SJCRH30 (cell line): ENCODE measurements at regions not wholly inside any gene's neighbourhood (a gene's known extent, or its start where the extent isn't known, plus 50 kb on each side); places are given as distances from the start of the nearest gene placed in this dataset.

Source experiments
- DNase-seq, 2 experiments: peaks; one replicate each; pipeline ENCODE4 v3.0.0-alpha.2; 2015 to 2020
- H3K27ac ChIP-seq: fragments of 250-450 bp; sonication (Bioruptor Pico); 2 replicates; pipeline ENCODE4 v1.5.1; 2020; ENCODE audit warnings: mild to moderate bottlenecking, moderate library complexity
- H3K27me3 ChIP-seq: fragments of 250-450 bp; sonication (Bioruptor Pico); 2 replicates; pipeline ENCODE4 v1.5.1; 2020; ENCODE audit warnings: mild to moderate bottlenecking, moderate library complexity
- H3K36me3 ChIP-seq: fragments of 250-450 bp; sonication (Bioruptor Pico); 2 replicates; pipeline ENCODE4 v1.5.1; 2020; ENCODE audit warnings: mild to moderate bottlenecking, moderate library complexity
- H3K4me1 ChIP-seq: fragments of 250-450 bp; sonication (Bioruptor Pico); 2 replicates; pipeline ENCODE4 v1.5.1; 2020; ENCODE audit warnings: mild to moderate bottlenecking, moderate library complexity
- H3K4me3 ChIP-seq: fragments of 250-450 bp; sonication (Bioruptor Pico); 2 replicates; pipeline ENCODE4 v1.5.1; 2020; ENCODE audit warnings: mild to moderate bottlenecking, moderate library complexity
- H3K9me3 ChIP-seq: fragments of 250-450 bp; sonication (Bioruptor Pico); replicated peaks from 2 replicates; pipeline ENCODE4 v1.5.1; 2020; ENCODE audit warnings: mild to moderate bottlenecking, moderate library complexity

- DNase-seq = no peak
- no peak overlapping the region for H3K27ac ChIP-seq
Observed at GRCh38 chr18:37657493-37657892, 91.9 kb upstream of the CELF4 start.

GRCh38 chr18:37654731-37655369 lies 89.3 kb upstream of the CELF4 start:
- H3K27me3 ChIP-seq = no peaks in the 10 kb centered on the region
- H3K9me3 ChIP-seq = no peaks in the 10 kb centered on the region
- H3K4me1 ChIP-seq = no peaks in the 10 kb centered on the region
- DNase-seq = no peak
- H3K36me3 ChIP-seq = no peaks in the 10 kb centered on the region
- no peak overlapping the region for H3K4me3 ChIP-seq
- H3K27ac ChIP-seq = no peak overlapping the region

More at GRCh38 chr18:37657493-37657892, 91.9 kb upstream of the CELF4 start:
- Histone ChIP-seq H3K36me3 (no peaks in the 10 kb centered on the region), H3K9me3 (no peaks in the 10 kb centered on the region), H3K4me1 (no peaks in the 10 kb centered on the region), H3K4me3 (no peak overlapping the region), H3K27me3 (no peaks in the 10 kb centered on the region)

- Histone ChIP-seq H3K4me1 (no peaks in the 10 kb centered on the region), H3K27ac (no peak overlapping the region), H3K9me3 (no peaks in the 10 kb centered on the region), H3K4me3 (no peak overlapping the region), H3K27me3 (no peaks in the 10 kb centered on the region), H3K36me3 (no peaks in the 10 kb centered on the region)
- no peak for DNase-seq
Observed at GRCh38 chr18:37654034-37654433, 88.4 kb upstream of the CELF4 start.

- Histone ChIP-seq H3K9me3 (no peaks in the 10 kb centered on the region), H3K27ac (no peak overlapping the region), H3K4me3 (no peak overlapping the region), H3K27me3 (no peaks in the 10 kb centered on the region), H3K4me1 (no peaks in the 10 kb centered on the region), H3K36me3 (no peaks in the 10 kb centered on the region)
- DNase-seq = no peak
Observed at GRCh38 chr18:37653618-37654017, 88.0 kb upstream of the CELF4 start.

- no peaks in the 10 kb centered on the region for H3K36me3 ChIP-seq
- H3K4me3 ChIP-seq = no peak overlapping the region
- DNase-seq = no peak
- H3K4me1 ChIP-seq = no peaks in the 10 kb centered on the region
- H3K27me3 ChIP-seq = no peaks in the 10 kb centered on the region
- no peak overlapping the region for H3K27ac ChIP-seq
- H3K9me3 ChIP-seq = no peaks in the 10 kb centered on the region
Observed at GRCh38 chr18:37649930-37650329, 84.3 kb upstream of the CELF4 start.

- no peaks in the 10 kb centered on the region for H3K9me3 ChIP-seq
- no peaks in the 10 kb centered on the region for H3K4me1 ChIP-seq
- no peak for DNase-seq
- H3K27me3 ChIP-seq = no peaks in the 10 kb centered on the region
- no peak overlapping the region for H3K4me3 ChIP-seq
- no peak overlapping the region for H3K27ac ChIP-seq
- no peaks in the 10 kb centered on the region for H3K36me3 ChIP-seq
Observed at GRCh38 chr18:37649416-37649815, 83.8 kb upstream of the CELF4 start.

- H3K27ac ChIP-seq = no peak overlapping the region
- H3K4me1 ChIP-seq = no peaks in the 10 kb centered on the region
- no peaks in the 10 kb centered on the region for H3K36me3 ChIP-seq
- no peak overlapping the region for H3K4me3 ChIP-seq
- no peak for DNase-seq
- H3K9me3 ChIP-seq = no peaks in the 10 kb centered on the region
- no peaks in the 10 kb centered on the region for H3K27me3 ChIP-seq
Observed at GRCh38 chr18:37641573-37641972, 76.0 kb upstream of the CELF4 start.

- Histone ChIP-seq H3K27ac (no peak overlapping the region), H3K27me3 (no peaks in the 10 kb centered on the region), H3K36me3 (no peaks in the 10 kb centered on the region), H3K9me3 (no peaks in the 10 kb centered on the region), H3K4me3 (no peak overlapping the region), H3K4me1 (no peaks in the 10 kb centered on the region)
- DNase-seq = no peak
Observed at GRCh38 chr18:37640504-37640903, 74.9 kb upstream of the CELF4 start.

- H3K27me3 ChIP-seq = no peaks in the 10 kb centered on the region
- DNase-seq = no peak
- H3K4me3 ChIP-seq = no peak overlapping the region
- H3K27ac ChIP-seq = no peak overlapping the region
- H3K36me3 ChIP-seq = no peaks in the 10 kb centered on the region
- H3K4me1 ChIP-seq = no peaks in the 10 kb centered on the region
- H3K9me3 ChIP-seq = no peaks in the 10 kb centered on the region
Observed at GRCh38 chr18:37639846-37640245, 74.2 kb upstream of the CELF4 start.

- DNase-seq = no peak
- Histone ChIP-seq H3K9me3 (no peaks in the 10 kb centered on the region), H3K27ac (no peak overlapping the region), H3K4me3 (no peak overlapping the region), H3K4me1 (no peaks in the 10 kb centered on the region), H3K27me3 (no peaks in the 10 kb centered on the region), H3K36me3 (no peaks in the 10 kb centered on the region)
Observed at GRCh38 chr18:37637478-37637850, 71.9 kb upstream of the CELF4 start.

- no peak overlapping the region for H3K4me3 ChIP-seq
- no peaks in the 10 kb centered on the region for H3K36me3 ChIP-seq
- no peaks in the 10 kb centered on the region for H3K27me3 ChIP-seq
- H3K27ac ChIP-seq = no peak overlapping the region
- H3K9me3 ChIP-seq = no peaks in the 10 kb centered on the region
- DNase-seq = no peak
- no peaks in the 10 kb centered on the region for H3K4me1 ChIP-seq
Observed at GRCh38 chr18:37636831-37637477, 71.4 kb upstream of the CELF4 start.

- H3K4me1 ChIP-seq = no peaks in the 10 kb centered on the region
- no peaks in the 10 kb centered on the region for H3K27me3 ChIP-seq
- DNase-seq = no peak
- H3K36me3 ChIP-seq = no peaks in the 10 kb centered on the region
- H3K9me3 ChIP-seq = no peaks in the 10 kb centered on the region
- no peak overlapping the region for H3K4me3 ChIP-seq
- H3K27ac ChIP-seq = no peak overlapping the region
Observed at GRCh38 chr18:37634516-37634915, 68.9 kb upstream of the CELF4 start.

- no peak for DNase-seq
- Histone ChIP-seq H3K9me3 (no peaks in the 10 kb centered on the region), H3K4me1 (no peaks in the 10 kb centered on the region), H3K27ac (no peak overlapping the region), H3K4me3 (no peak overlapping the region), H3K36me3 (no peaks in the 10 kb centered on the region), H3K27me3 (no peaks in the 10 kb centered on the region)
Observed at GRCh38 chr18:37631422-37631821, 65.8 kb upstream of the CELF4 start.

- Histone ChIP-seq H3K4me3 (no peak overlapping the region), H3K27ac (no peak overlapping the region), H3K4me1 (no peaks in the 10 kb centered on the region), H3K9me3 (no peaks in the 10 kb centered on the region), H3K36me3 (no peaks in the 10 kb centered on the region), H3K27me3 (no peaks in the 10 kb centered on the region)
- no peak for DNase-seq
Observed at GRCh38 chr18:37630334-37630733, 64.7 kb upstream of the CELF4 start.

GRCh38 chr18:37628470-37629220 lies 63.0 kb upstream of the CELF4 start:
- no peaks in the 10 kb centered on the region for H3K4me1 ChIP-seq
- no peaks in the 10 kb centered on the region for H3K36me3 ChIP-seq
- no peak overlapping the region for H3K27ac ChIP-seq
- no peaks in the 10 kb centered on the region for H3K27me3 ChIP-seq
- H3K4me3 ChIP-seq = no peak overlapping the region
- no peaks in the 10 kb centered on the region for H3K9me3 ChIP-seq
- DNase-seq = no peak
